Right kidney (tissue), 1 donor: ENCODE measurements at regions not wholly inside any gene's neighbourhood (a gene's known extent, or its start where the extent isn't known, plus 50 kb on each side); places are given as distances from the start of the nearest gene placed in this dataset.
"Not testable (repeated sequence)": the region's sequence is repeated elsewhere in the genome, so short reads cannot be mapped to it uniquely, and the experiment has no call there.

ENCODE experiments used
- DNase-seq: peaks from one replicate; pipeline ENCODE4 v3.0.0-alpha.2; 2016

GRCh38 chr7:106448992-106449859, 164.4 kb upstream of the NAMPT start:
- DNase-seq, result no peak

- no peak for DNase-seq
Observed at GRCh38 chr7:106448346-106448991, 163.7 kb upstream of the NAMPT start.

DNA sequence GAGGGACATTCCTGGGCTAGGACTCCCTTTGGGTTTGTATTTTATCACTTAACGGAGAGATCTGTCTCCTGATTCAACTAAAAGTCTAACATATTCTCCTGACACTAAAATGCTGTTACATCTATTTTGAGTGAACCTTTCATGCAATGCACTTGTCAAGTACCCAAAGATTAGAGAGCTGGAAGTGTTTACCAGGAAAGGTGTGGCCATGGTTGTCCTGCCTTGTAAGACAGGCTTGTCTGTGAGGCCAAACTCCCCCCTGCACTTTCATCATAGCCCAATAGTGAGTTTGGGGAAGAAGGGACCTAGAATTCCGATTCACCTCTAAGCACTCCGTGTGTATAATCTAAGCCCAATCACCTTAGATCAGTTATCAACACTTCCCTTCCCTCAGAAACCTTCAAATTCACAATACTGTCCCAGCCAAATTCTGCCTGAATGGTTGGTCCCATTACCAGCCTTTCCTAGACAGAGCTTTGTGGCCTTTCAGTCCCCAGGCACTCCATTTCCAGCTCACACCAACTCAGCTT, 162.6 kb upstream of the NAMPT start:
- DNase-seq, result no peak

DNA sequence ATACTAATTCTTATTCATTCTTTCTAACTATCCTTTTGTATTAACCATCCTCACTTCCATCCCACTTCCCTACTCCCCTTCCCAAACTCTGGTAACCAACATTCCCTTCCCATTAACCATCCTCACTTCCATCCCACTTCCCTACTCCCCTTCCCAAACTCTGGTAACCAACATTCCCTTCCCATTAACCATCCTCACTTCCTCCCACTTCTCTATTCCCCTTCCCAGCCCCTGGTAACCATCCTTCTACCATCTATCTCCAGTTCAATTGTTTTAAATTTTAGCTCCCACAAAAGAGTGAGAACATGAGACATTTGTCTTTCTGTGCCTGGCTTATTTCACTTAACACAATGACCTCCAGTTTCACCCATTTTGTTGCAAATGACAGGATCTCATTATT, 160.6 kb upstream of the NAMPT start:
- DNase-seq, result not testable (repeated sequence)

GRCh38 chr7:106444068-106444655, 159.4 kb upstream of the NAMPT start:
- DNase-seq, result no peak

- no peak for DNase-seq
Observed at GRCh38 chr7:106443156-106443555, 158.4 kb upstream of the NAMPT start.

DNA sequence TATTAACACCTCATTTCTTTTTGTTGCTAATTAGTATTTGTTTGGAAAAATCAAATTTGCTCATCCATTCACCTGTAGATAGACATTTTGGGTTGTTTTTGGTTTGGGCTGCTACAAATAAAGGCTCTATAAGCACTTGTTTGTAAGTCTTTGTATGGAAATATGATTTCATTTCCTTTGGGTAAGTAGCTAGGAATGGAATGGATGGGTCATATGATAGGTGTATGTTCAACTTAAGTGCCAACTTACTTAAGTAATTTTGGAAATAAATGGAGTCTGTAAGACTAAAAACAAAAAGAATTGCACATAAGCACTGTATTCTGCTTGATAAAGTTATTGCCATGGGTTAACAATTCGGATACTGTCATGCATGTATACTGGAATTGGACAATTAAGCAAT, 157.7 kb upstream of the NAMPT start:
- DNase-seq, result no peak

DNA sequence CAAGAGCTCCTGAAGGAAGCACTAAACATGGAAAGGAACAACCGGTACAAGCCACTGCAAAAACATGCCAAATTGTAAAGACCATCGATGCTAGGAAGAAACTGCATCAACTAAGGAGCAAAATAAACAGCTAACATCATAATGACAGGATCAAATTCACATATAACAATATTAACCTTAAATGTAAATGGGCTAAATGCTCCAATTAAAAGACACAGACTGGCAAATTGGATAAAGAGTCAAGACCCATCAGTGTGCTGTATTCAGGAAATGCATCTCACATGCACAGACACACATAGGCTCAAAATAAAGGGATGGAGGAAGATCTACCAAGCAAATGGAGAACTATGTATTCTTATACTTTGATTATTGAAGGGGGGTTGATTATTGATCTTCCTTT, 156.6 kb upstream of the NAMPT start:
- not testable (repeated sequence) for DNase-seq

GRCh38 chr7:106436933-106437332, 152.2 kb upstream of the NAMPT start:
- not testable (repeated sequence) for DNase-seq

DNA sequence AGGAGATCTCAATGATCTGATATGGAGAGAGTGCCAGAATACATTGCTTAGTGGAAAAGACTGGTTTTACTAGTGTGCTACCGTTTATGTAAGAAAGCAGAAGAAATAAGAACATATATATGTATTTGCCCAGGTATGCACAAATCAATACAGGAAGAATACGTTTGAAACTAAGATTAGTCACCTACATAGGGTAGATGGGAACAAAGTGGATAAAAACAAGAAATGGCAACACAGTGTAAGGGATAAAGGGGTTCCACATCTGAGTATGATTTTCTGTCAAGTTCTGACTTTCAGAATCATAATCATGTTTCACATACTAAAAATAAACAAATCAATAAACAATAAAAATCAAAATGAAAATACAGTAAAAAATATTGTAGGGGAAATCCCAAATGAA, 148.6 kb upstream of the NAMPT start:
- no peak for DNase-seq

DNA sequence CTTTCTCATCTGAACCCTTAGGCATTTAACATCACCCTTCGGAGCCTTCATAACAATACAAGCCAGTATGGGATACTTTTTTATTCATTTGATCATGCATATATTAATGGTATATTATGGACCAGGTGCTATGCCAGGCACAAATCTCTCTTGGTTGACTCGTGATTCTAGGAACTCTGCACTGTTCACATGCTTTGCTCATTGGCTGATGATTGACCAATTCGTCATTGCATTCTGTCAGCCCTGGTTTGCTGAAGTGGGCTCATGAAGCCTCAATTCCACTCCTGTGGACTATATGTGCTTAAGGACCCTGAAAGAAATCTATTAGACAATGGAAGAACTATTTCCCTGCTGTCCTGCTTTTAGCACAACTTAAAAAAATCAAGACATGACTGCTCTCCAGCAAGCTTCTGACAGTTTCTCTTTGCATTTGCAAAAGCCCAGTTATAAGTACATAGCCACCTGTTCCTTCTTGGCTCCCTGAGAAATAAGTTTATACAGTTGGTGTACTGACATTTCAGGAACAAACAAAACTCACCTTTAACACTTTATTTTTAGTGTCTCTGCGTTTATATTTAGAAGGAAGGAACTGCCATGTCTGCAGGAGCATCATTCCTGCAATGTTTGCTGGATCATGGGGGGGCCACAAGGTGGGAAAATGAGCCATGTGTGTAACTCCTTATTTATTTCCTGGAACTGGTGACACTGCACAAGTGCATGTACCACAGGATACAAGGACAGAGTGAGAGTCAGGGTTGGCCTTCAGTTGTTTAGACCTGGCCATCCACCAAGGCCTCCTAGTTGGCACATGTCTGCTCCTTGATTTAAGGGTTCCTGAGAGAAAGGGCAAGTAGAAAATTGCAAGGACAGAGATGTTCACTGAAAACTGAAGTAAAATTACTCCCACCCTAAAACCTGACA, 146.0 kb upstream of the NAMPT start:
- DNase-seq, result no peak

- no peak for DNase-seq
Observed at GRCh38 chr7:106430103-106430502, 145.3 kb upstream of the NAMPT start.

- DNase-seq, result no peak
Observed at GRCh38 chr7:106426803-106427202, 142.0 kb upstream of the NAMPT start.

DNA sequence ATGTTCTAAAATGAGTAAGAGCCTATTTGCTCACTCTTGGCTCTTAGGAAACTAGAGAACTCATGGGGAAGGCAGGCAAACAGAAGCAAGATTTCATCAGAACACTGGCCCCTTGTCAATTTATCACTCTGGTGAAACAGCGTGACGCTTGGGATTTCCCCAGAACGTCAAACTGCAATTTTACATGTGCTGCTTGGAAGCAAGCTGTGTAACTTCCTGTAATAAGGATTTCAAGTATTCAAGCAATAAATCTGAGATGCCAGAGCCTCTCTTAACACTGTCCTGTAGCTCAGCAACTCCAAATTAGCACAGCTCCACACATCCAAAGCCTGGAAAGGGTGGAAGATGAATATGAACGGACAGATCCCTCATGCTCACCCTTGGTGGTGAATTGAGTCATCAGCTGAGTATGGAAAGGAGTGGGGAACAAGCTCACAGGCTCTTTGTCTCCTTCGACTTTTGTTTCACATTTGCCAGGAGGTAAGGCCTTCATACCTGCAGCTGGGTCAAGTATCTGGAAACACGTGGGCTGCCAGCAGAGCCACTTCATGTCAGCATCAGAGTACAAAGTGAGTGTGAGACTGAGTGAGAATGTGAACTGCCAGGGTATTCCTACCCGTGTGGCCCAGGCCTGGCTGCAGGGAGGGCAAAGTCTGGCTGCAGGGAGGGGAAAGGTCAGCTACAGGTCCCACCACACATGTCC, 140.4 kb upstream of the NAMPT start:
- peak; percentile 13 for DNase-seq

GRCh38 chr7:106424476-106425016, 139.8 kb upstream of the NAMPT start:
- DNase-seq, result no peak

DNA sequence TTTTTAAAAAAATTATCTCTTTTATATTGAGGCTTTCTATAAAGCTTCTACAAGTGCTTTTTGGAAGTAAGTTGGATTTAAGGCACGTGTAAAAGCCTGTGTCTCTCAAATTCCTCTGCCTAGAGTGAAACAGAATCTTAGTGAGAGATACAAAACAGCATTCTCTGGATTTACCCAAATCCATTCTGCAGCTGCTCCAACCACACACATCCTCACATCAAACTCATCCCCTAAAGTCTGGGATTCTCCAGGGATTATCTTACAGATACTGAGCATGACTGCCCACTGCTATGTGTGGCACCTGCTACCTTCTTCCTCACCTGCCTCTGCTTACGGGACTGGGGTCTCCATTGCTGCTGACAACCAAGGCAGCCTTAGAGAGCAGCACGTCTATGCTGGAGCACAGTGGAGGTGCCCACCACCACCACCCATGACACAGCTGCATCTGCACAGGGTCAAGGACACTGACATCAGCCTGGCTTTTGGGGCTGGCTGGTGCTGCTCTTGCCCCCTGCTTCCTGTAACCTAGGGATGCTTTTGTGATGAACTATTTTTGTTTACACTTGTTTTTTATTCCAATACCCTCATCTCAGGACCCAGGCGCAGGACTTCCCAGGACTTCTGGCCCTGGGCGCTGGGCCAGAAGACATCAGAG, 139.2 kb upstream of the NAMPT start:
- no peak for DNase-seq

DNA sequence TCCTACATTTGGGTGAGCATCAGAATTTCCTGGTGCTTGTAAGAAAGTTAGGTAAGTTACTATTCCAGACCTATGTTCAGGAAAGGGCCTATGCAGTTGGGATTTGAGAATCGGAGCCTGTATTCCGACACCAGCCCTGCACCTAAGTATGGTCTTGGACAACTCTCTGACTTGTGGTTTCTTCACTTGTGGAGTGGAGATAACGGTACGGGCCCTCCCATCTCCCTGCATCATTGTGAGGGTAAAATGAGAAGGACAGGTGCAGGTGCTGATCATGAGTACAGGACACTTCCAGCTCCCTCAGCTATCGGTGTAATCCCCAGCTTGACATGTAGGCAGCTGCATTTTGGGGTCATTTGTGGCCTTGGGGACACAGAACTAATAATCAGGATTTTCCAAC, 138.3 kb upstream of the NAMPT start:
- no peak for DNase-seq

DNA sequence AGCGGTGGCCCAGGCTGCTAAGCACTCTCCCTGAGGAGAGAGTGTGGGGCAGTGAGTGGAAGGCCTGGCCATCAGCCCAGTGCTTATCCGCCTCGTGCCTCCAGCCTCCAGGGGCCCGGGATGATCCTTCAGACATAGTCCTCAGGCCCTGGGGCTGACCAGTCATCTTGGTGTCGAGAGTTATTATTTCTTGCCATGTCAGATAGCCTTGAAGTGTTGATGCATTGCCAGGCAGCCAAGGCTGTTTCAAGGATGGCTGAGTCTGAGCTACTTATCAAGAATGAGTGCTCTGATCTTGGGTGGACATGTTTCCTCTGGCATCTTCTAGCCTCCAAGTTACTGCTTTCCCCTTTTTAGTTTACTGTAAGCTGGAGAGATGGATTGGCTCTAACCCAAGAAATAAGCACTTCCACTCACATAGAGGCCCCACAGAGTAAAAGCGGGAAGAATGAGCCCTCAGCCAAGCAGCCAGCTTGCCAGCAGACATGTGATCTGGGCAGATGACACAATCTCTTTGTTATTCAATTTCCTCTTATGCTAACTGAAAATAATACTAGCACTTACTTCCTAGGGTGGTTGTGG, 136.5 kb upstream of the NAMPT start:
- DNase-seq, result no peak

GRCh38 chr7:106420736-106421135, 136.0 kb upstream of the NAMPT start:
- DNase-seq, result no peak

DNA sequence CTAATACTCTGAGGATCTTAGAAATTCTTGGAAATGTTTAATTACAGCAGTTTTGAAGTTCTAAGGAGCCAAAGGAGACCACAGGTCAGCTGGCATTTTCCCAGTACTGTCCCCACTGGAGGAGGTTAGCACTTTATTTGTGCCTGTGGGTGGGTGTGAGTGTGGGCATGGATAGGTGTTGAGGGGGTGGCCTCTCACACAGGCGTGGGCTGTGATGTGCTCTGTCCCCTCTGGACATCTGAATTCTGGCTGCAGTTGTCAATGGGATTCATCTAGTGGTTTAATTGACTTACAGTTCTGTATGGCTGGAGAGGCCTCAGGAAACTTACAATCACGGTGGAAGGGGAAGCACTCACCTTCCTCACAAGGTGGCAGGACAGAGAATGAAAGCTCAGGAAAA, 135.4 kb upstream of the NAMPT start:
- no peak for DNase-seq
